GM12864 (cell line): ENCODE measurements at regions not wholly inside any gene's neighbourhood (a gene's known extent, or its start where the extent isn't known, plus 50 kb on each side); places are given as distances from the start of the nearest gene placed in this dataset.
"Not testable (repeated sequence)": the region's sequence is repeated elsewhere in the genome, so short reads cannot be mapped to it uniquely, and the experiment has no call there.

Experiments used
- DNase-seq: peaks from one replicate; pipeline ENCODE4 v3.0.0-alpha.2; 2011; ENCODE audit warnings: low read depth
- H3K4me3 ChIP-seq: 2 replicates; pipeline ENCODE4 v1.5.1; 2011; ENCODE audit warnings: mild to moderate bottlenecking, low read depth, low read length, control low read depth
- TF ChIP-seq, protein P1 (sequence below): IDR thresholded peaks from 2 replicates; pipeline ENCODE4 v1.5.1; 2011; ENCODE audit warnings: low read depth, mild to moderate bottlenecking, moderate library complexity, low read length, control low read depth, inconsistent platforms; ENCODE audit errors: missing control alignments

DNA sequence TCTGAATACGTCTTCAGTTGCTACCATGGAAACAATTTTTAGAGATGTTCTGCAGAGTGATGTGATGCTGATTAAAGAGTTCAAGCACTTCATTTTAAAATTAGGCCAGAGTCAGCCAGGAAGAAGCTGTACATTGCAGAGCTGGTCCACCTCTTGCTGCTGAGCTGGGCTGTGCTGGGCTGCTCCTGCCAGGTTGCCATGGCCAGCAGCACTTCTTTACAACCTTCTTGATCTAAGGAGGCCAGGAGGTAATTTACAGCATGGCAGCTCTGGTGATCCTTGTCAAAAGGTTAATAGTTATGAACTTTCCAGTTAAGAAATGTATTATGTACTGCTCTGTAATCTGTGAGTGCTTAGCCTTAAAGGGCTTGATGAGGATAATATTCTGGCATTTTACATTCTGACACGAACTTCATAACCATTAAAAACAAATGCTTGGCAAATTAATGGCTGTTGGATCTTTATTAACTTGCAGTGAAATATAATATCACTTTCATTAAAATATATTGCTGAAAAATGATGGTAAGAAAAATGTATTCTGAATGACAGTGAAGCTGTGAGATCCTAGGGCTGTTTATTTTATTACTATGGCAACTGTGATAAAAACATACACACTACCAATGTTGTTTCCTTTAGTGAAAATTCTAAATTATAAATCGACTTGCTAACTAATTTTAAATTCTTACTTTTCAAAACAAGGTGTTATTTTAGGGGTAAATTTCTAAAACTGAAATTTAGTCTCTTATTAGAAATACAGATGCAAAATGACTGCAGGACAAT lies 259.7 kb downstream of the RFPL4B start:
- TF ChIP-seq, protein P1, sequence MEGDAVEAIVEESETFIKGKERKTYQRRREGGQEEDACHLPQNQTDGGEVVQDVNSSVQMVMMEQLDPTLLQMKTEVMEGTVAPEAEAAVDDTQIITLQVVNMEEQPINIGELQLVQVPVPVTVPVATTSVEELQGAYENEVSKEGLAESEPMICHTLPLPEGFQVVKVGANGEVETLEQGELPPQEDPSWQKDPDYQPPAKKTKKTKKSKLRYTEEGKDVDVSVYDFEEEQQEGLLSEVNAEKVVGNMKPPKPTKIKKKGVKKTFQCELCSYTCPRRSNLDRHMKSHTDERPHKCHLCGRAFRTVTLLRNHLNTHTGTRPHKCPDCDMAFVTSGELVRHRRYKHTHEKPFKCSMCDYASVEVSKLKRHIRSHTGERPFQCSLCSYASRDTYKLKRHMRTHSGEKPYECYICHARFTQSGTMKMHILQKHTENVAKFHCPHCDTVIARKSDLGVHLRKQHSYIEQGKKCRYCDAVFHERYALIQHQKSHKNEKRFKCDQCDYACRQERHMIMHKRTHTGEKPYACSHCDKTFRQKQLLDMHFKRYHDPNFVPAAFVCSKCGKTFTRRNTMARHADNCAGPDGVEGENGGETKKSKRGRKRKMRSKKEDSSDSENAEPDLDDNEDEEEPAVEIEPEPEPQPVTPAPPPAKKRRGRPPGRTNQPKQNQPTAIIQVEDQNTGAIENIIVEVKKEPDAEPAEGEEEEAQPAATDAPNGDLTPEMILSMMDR, result no peak
- DNase-seq, result no peak
- H3K4me3 ChIP-seq, result no peak overlapping the region

DNA sequence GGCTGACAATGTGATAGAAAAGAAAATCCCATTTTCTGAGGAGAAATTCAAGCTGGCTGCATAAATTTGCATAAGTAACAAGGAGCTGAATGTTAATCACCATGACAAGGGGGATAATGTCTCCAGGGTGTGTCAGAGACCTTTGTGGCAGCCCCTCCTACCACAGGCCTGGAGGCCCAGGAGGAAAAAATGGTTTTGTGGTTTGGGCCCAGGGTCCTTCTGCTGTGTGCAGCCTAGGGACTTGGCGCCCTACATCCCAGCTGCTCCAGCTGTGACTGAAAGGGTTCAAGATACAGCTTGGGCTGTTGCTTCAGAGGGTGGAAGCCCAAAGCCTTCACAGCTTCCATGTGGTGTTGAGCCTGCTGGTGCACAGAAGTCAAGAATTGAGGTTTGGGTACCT lies 261.8 kb downstream of the RFPL4B start:
- H3K4me3 ChIP-seq, result not testable (repeated sequence)

DNA sequence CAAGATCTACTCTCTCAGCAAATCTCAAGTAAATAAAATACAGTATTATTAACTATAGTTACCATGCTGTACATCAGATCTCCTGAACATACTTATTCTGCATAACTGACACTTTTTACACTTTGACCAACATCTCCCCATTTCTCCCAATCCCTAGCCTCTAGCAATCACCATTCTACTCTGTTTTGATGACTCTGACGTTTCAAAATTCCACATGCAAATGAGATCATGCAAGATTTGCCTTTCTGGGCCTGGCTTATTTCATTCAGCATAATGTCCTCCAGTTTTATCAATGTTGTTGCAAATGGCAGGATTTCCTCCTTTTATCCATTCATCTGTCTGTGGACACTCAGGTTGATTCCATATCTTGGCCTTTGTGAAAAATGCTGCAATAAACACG lies 266.3 kb downstream of the RFPL4B start:
- TF ChIP-seq, protein P1, result no peak
- no peak for DNase-seq
- no peak overlapping the region for H3K4me3 ChIP-seq

More for the DNA sequence above, 261.8 kb downstream of the RFPL4B start:
- not testable (repeated sequence) for DNase-seq

DNA sequence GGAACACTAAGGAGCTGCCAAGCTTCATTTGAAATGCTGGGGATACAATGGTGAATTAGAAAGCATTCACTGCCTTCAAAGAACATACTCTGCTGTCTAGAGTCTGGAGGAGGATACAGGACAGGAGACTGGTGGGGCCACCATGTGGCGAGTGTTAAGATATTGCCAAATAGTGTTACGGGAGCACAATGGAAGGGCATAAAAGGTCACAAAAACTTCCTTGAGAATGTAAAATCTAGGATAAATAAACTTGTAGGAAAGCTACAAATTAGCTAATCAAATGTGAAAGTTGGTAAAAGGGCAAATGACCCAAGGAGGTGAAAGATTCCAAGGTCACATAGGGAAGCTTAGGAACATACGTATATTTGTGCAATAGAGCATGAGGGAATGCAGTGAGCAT lies 271.7 kb downstream of the RFPL4B start:
- DNase-seq, result no peak
- TF ChIP-seq, protein P1, result no peak
- H3K4me3 ChIP-seq, result no peak overlapping the region

DNA sequence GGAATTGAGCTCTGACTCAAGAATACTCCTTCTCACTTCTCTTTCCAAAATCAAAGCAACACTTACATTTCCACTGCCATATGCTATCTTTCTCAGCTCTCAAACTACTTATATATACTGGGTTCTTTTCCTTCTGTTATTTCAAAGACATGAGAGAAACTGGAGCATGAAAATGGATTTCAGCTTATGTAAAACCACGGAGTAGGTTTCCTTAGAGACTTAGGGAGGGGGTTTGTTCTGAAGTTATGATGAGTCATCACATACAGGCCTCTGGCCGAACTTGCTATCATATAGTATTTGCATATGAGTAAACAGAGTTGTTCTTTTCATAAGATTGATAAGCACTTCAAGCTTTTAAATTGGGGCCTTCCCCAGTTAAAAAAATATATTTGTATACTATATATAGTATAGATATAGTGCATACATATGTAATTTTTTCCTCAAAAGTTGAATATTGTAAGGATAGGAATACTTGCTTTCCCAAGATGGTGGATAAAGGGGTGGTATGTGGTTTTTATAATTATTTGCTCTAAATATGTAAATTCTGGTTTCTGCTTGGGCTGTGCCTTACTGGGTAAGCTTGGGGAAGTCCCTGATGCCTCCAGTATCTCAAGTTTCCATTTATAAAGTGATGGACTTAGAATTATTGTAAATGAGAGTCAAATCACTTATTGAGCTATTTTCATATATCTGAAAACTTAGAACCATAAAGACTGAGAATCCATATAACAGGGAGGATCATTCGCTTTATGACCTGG lies 273.9 kb downstream of the RFPL4B start:
- H3K4me3 ChIP-seq, result no peak overlapping the region
- TF ChIP-seq, protein P1, result no peak
- DNase-seq, result no peak

DNA sequence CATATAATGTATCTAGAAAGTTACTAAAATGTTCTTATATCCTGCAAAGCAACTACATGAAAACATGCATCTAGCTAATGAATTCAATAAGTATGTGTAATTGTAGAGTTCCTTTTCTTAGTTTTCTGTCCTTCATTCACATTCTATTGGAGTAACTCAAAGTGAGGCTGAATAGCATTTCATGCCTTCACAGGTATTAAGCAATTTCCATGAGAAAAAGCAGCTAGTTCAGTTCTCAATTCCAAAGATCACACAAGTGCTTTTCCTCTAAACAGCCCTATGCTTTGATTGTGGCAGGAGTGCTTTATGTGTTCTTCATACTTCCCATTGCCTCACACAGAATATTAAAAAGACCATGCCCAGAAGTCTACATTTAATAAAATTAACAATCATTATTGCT lies 274.9 kb downstream of the RFPL4B start:
- no peak overlapping the region for H3K4me3 ChIP-seq
- DNase-seq, result no peak
- TF ChIP-seq, protein P1, result no peak

DNA sequence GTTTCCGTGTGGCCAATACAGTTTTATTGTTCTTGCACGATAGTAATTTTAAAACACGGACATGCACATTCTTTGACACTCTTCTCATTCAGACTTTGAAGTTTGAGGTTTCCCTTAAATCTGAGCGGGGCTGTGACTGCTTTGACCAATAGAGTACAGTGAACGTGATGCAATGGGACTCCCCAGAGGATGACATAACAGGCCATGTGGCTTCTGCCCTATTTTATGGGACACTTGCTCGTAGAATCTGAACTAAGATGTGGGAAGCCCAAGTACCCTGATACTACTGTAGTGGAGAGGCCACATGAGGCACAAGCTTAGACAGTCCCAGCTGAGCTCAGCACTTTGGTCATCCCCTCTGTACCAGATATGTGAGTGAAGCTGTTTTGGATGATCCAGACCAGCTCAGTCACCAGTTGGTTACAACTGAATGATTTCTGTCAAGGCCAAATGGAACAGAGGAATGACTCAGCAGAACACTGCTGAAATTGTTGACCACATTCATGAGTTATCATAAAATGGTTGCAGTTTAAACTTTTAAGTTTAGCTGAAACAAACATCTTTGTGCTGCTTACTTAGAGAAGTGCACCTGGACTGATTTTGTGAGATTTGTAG lies 279.4 kb downstream of the RFPL4B start:
- H3K4me3 ChIP-seq, result no peak overlapping the region
- TF ChIP-seq, protein P1, result no peak
- no peak for DNase-seq
